Testis (tissue), 2 donors: ENCODE measurements at regions not wholly inside any gene's neighbourhood (a gene's known extent, or its start where the extent isn't known, plus 50 kb on each side); places are given as distances from the start of the nearest gene placed in this dataset.
A peak's percentile ranks its signal among the peaks of the same experiment; 100 is the strongest.

Source experiments
- DNase-seq: peaks from one replicate; pipeline ENCODE4 v3.0.0-alpha.2; 2019
- H3K27ac ChIP-seq, 2 donors: fragments of 200-600 bp; sonication (generic); one replicate each; pipeline ENCODE4 v1.5.1; 2019
- H3K27me3 ChIP-seq: fragments of 200-600 bp; sonication (generic); one replicate; pipeline ENCODE4 v1.5.1; 2019
- H3K36me3 ChIP-seq: fragments of 200-600 bp; sonication (generic); one replicate; pipeline ENCODE4 v1.5.1; 2017; ENCODE audit warnings: low read depth; ENCODE audit errors: missing control alignments
- H3K4me1 ChIP-seq: fragments of 200-600 bp; sonication (generic); one replicate; pipeline ENCODE4 v1.5.1; 2019
- H3K4me3 ChIP-seq, 2 donors: fragments of 200-600 bp; sonication (generic); one replicate each; pipeline ENCODE4 v1.5.1; 2017 to 2019
- H3K9me3 ChIP-seq: fragments of 200-600 bp; sonication (generic); one replicate; pipeline ENCODE4 v1.5.1; 2017
- CTCF ChIP-seq, 3 experiments: fragments of 450-650 bp in 2 of 3; fragments of 200-600 bp in 1 of 3; sonication (generic) in 1 of 3; IDR thresholded peaks; one replicate each; pipeline ENCODE4 v1.5.1; 2016 to 2019; ENCODE audit warnings: antibody characterized with exemption in 3 of 3, mild to moderate bottlenecking in 2 of 3, moderate library complexity in 1 of 3
- POLR2A ChIP-seq: fragments of 450-650 bp; IDR thresholded peaks from one replicate; pipeline ENCODE4 v1.6.1; 2017; ENCODE audit warnings: antibody characterized with exemption, mild to moderate bottlenecking, moderate library complexity
- WGBS, 2 donors: methylation state at CpG; one replicate each; pipeline ENCODE4 v1.1.5; 2018; 5-methylcytosine and 5-hydroxymethylcytosine counted together
- intact Hi-C: fragments of 100-400 bp; cut with DNase I; formaldehyde crosslinking; loops from one replicate; pipeline ENCODE4 v1.15.1; 2023; ENCODE audit warnings: low total_unique reads

GRCh38 chr16:82229800-82230619 lies 60.0 kb upstream of the MPHOSPH6 start:
- TF ChIP-seq POLR2A = no peak
- TF ChIP-seq CTCF (IDR thresholded peaks at IDR 0.05) = peak; percentile 52 to 74 (median 62)
- WGBS, 2 donors = 39 to 44% methylated on average over 6 of the region's 6 CpGs
- no peaks in the 10 kb centered on the region for H3K36me3 ChIP-seq
- H3K27me3 ChIP-seq = no peaks in the 10 kb centered on the region
- H3K4me3 ChIP-seq = no peak overlapping the region
- no peaks in the 10 kb centered on the region for H3K4me1 ChIP-seq
- H3K27ac ChIP-seq = no peak overlapping the region
- peak; percentile 83 for DNase-seq
- intact Hi-C loops = no loop called here
- no peaks in the 10 kb centered on the region for H3K9me3 ChIP-seq

DNA sequence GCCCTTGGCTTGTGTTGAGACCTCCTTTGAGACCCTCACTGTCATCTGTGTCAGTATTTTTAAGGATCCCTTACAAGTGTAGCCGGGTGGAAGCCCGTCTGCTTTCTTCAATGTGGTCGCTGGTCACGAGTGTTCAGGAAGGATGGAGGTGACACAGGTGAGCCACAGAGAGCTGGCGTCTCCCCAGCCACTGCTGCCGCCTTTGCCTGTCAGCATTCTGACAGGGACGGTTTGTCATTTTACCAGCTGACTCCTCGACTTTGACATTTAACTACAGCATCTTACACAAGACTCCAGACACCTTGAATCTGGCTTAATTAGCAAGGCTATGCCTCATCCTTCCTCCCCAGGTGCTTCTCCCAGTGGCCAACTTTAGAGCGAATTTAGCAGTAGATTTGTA lies 56.3 kb upstream of the MPHOSPH6 start:
- Histone ChIP-seq H3K9me3 (no peaks in the 10 kb centered on the region), H3K4me1 (no peaks in the 10 kb centered on the region), H3K27ac (no peak overlapping the region), H3K4me3 (no peak overlapping the region), H3K36me3 (no peaks in the 10 kb centered on the region), H3K27me3 (no peaks in the 10 kb centered on the region)
- intact Hi-C loops = no loop called here
- no peak for TF ChIP-seq POLR2A
- TF ChIP-seq CTCF (IDR thresholded peaks at IDR 0.05) = no peak
- no peak for DNase-seq
- 64 to 73% methylated on average over 9 of the region's 9 CpGs for WGBS, 2 donors

DNA sequence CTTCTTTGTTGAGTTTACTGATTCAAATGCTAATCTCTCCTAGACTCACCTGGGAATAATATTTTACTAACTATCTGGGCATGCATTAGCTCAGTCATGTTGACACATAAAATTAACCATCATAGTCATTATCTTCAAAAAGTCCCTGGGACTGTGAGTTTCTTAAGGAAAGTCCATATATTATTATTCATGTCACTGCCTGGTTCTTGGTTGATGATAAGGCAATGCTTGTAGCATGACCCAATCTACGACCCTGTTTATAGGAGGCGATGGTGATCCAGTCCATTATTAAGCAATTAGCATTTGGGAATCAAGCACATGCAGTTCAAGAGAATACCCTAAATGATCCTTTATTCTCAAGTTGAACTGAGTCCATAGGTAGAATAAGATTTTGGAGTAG lies 54.8 kb upstream of the MPHOSPH6 start:
- 89 to 92% methylated on average over 2 of the region's 2 CpGs for WGBS, 2 donors
- DNase-seq = no peak
- no peaks in the 10 kb centered on the region for H3K36me3 ChIP-seq
- H3K27ac ChIP-seq = no peak overlapping the region
- intact Hi-C loops = no loop called here
- no peaks in the 10 kb centered on the region for H3K9me3 ChIP-seq
- H3K4me1 ChIP-seq = no peaks in the 10 kb centered on the region
- no peak for TF ChIP-seq CTCF (IDR thresholded peaks at IDR 0.05)
- TF ChIP-seq POLR2A = no peak
- no peaks in the 10 kb centered on the region for H3K27me3 ChIP-seq
- no peak overlapping the region for H3K4me3 ChIP-seq

- TF ChIP-seq POLR2A = no peak
- TF ChIP-seq CTCF (IDR thresholded peaks at IDR 0.05) = no peak
- intact Hi-C loops = no loop called here
- Histone ChIP-seq H3K27ac (no peak overlapping the region), H3K9me3 (no peaks in the 10 kb centered on the region), H3K27me3 (no peaks in the 10 kb centered on the region), H3K36me3 (no peaks in the 10 kb centered on the region), H3K4me3 (no peak overlapping the region), H3K4me1 (peaks cover 3% of the 10 kb centered on the region)
- DNase-seq = no peak
- 84 to 89% methylated on average over 4 of the region's 4 CpGs for WGBS, 2 donors
These were observed 50.5 kb upstream of the MPHOSPH6 start for GRCh38 chr16:82220541-82220940.
